Activated B cell treated with CpG ODN at 0.5 μM for 24 hours (primary cell): ENCODE measurements at regions not wholly inside any gene's neighbourhood (a gene's known extent, or its start where the extent isn't known, plus 50 kb on each side); places are given as distances from the start of the nearest gene placed in this dataset.

Source experiments
- ATAC-seq: fragments of 200-7000 bp; cut with Tn5 transposase; one replicate; pipeline ENCODE4 v1.10.0; 2021; ENCODE audit warnings: low read depth, mild to moderate bottlenecking, moderate library complexity
- CTCF ChIA-PET: fragments of 350-600 bp; sonication (Branson Sonifier 250); formaldehyde crosslinking; loops from one replicate; lab custom pipeline; 2021; ENCODE audit warnings: antibody characterized with exemption; lab: Charles Lee
- POLR2A ChIA-PET: fragments of 350-600 bp; sonication (Branson Sonifier 250); formaldehyde crosslinking; loops from one replicate; lab custom pipeline; 2021; ENCODE audit warnings: antibody characterized with exemption; lab: Charles Lee
- DNase-seq: peaks from one replicate; pipeline ENCODE4 v3.0.0; 2022
- H3K27ac Mint-ChIP-seq: one replicate; pipeline ENCODE4 v1.8.0; 2020; ENCODE audit warnings: mixed read lengths
- H3K27me3 Mint-ChIP-seq: one replicate; pipeline ENCODE4 v1.8.0; 2021; ENCODE audit warnings: mixed read lengths
- H3K36me3 Mint-ChIP-seq: one replicate; pipeline ENCODE4 v1.8.0; 2021; ENCODE audit warnings: low read depth, mixed read lengths
- H3K4me1 Mint-ChIP-seq: one replicate; pipeline ENCODE4 v1.8.0; 2021; ENCODE audit warnings: mixed read lengths
- H3K4me3 Mint-ChIP-seq: one replicate; pipeline ENCODE4 v1.8.0; 2020; ENCODE audit warnings: mild to moderate bottlenecking, mixed read lengths
- H3K9me3 Mint-ChIP-seq: one replicate; pipeline ENCODE4 v1.8.0; 2020; ENCODE audit warnings: mixed read lengths
- intact Hi-C: fragments of 100-400 bp; cut with micrococcal nuclease; formaldehyde crosslinking; loops from one replicate; pipeline ENCODE4 v1.15.1; 2024
- TF ChIP-seq, protein P1 (sequence below): fragments of 200-600 bp; IDR thresholded peaks from one replicate; pipeline ENCODE4 v1.8.0; 2022; ENCODE audit warnings: antibody characterized with exemption, mild to moderate bottlenecking

DNA sequence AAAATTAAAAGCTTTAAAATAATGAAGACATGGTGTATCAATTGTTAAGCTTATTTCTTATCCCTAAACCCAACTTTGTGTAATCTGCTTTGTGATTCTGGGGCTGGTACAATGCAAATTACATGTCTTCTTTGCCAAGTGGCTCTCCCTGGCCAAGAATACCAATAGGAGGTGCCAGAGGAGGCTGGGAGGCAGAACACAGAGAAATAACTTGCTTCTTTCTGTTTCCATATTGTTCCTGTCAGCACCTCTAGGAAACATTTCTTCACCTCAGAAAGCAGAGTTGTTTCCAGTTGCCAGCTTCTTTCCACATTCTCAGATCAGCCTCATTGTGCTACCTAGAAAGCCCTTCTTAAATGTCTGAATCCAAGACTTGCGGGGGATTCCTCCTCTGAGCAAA lies 174.4 kb downstream of the MDFIC start:
- no peak overlapping the region for H3K4me3 Mint-ChIP-seq
- H3K4me1 Mint-ChIP-seq = peaks cover 4% of the 10 kb centered on the region
- TF ChIP-seq, protein P1, sequence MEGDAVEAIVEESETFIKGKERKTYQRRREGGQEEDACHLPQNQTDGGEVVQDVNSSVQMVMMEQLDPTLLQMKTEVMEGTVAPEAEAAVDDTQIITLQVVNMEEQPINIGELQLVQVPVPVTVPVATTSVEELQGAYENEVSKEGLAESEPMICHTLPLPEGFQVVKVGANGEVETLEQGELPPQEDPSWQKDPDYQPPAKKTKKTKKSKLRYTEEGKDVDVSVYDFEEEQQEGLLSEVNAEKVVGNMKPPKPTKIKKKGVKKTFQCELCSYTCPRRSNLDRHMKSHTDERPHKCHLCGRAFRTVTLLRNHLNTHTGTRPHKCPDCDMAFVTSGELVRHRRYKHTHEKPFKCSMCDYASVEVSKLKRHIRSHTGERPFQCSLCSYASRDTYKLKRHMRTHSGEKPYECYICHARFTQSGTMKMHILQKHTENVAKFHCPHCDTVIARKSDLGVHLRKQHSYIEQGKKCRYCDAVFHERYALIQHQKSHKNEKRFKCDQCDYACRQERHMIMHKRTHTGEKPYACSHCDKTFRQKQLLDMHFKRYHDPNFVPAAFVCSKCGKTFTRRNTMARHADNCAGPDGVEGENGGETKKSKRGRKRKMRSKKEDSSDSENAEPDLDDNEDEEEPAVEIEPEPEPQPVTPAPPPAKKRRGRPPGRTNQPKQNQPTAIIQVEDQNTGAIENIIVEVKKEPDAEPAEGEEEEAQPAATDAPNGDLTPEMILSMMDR = no peak
- intact Hi-C loops = no loop called here
- ChIA-PET POLR2A (no interaction called here), CTCF (no interaction called here)
- H3K27ac Mint-ChIP-seq = no peak overlapping the region
- no peak for ATAC-seq
- H3K9me3 Mint-ChIP-seq = no peaks in the 10 kb centered on the region
- no peak for DNase-seq
- H3K27me3 Mint-ChIP-seq = no peaks in the 10 kb centered on the region
- no peaks in the 10 kb centered on the region for H3K36me3 Mint-ChIP-seq

DNA sequence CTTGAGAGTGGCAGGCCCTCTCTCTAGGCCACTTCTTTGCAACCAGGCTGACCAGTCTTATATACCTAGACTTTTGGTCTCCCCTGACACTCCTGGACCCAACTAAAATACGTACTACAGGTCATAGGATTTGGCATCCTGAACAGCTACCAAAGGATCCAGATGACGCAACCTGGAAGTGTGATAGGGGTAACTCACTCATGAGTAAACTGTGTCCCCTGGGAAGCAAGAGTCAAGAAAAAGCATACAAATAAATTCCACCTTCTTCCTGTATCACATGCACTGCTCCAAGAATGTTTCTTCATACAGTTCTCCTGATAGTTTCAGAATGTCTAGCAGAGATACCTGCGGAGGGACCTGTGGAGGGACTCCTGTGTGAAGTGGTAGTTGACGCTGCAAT lies 172.3 kb downstream of the MDFIC start:
- ATAC-seq = no peak
- no peaks in the 10 kb centered on the region for H3K36me3 Mint-ChIP-seq
- intact Hi-C loops = no loop called here
- POLR2A ChIA-PET = no interaction called here
- TF ChIP-seq, protein P1 = no peak
- H3K27me3 Mint-ChIP-seq = no peaks in the 10 kb centered on the region
- H3K4me1 Mint-ChIP-seq = peaks cover 4% of the 10 kb centered on the region
- CTCF ChIA-PET = no interaction called here
- no peaks in the 10 kb centered on the region for H3K9me3 Mint-ChIP-seq
- no peak overlapping the region for H3K4me3 Mint-ChIP-seq
- H3K27ac Mint-ChIP-seq = no peak overlapping the region
- DNase-seq = no peak

DNA sequence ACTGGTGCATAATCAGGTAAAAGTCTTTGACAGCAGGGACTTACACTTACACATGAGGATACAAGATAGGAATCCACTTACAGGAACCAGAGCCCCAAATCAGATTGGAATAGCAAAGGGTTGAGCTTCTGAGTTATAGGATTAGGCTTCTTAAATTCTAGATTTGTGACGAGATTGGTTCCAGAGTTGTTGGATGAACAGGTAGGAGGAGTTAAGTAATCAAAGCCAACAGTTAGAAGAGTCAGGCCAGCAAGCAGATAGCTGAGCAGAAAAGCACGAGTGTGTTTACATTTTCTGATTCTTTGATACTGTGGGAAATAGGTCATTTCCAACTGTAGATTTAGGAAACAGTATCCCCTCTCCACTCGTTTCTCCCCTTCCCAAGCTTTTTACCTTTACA lies 167.0 kb downstream of the MDFIC start:
- Mint-ChIP-seq H3K36me3 (no peaks in the 10 kb centered on the region), H3K27ac (no peak overlapping the region), H3K27me3 (no peaks in the 10 kb centered on the region), H3K4me1 (no peaks in the 10 kb centered on the region), H3K4me3 (no peak overlapping the region), H3K9me3 (no peaks in the 10 kb centered on the region)
- ChIA-PET CTCF (no interaction called here), POLR2A (no interaction called here)
- DNase-seq (no peak), ATAC-seq (no peak)
- intact Hi-C loops = no loop called here
- TF ChIP-seq, protein P1 = no peak

DNA sequence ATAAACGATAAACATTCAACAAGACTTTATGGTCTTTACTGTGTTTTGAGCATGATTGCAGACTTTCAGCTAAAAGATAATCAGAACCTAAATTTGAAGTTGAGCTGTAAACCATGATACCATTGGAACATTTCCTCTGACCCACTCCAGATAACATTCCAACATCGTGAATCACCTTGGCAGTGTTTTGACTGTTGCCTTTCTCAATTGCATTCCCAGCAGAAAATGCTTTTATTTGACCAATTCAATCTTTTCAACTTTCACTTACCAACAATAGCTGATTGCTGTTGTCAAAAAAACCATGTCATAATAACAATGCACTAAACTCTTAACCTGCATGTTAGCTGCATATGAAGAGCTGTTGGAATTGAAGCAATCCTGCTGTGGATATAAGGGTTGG lies 165.5 kb downstream of the MDFIC start:
- Mint-ChIP-seq H3K4me3 (no peak overlapping the region), H3K27ac (no peak overlapping the region), H3K36me3 (no peaks in the 10 kb centered on the region), H3K27me3 (no peaks in the 10 kb centered on the region), H3K9me3 (no peaks in the 10 kb centered on the region), H3K4me1 (no peaks in the 10 kb centered on the region)
- intact Hi-C loops = no loop called here
- ChIA-PET CTCF (no interaction called here), POLR2A (no interaction called here)
- DNase-seq (no peak), ATAC-seq (no peak)
- TF ChIP-seq, protein P1 = no peak

DNA sequence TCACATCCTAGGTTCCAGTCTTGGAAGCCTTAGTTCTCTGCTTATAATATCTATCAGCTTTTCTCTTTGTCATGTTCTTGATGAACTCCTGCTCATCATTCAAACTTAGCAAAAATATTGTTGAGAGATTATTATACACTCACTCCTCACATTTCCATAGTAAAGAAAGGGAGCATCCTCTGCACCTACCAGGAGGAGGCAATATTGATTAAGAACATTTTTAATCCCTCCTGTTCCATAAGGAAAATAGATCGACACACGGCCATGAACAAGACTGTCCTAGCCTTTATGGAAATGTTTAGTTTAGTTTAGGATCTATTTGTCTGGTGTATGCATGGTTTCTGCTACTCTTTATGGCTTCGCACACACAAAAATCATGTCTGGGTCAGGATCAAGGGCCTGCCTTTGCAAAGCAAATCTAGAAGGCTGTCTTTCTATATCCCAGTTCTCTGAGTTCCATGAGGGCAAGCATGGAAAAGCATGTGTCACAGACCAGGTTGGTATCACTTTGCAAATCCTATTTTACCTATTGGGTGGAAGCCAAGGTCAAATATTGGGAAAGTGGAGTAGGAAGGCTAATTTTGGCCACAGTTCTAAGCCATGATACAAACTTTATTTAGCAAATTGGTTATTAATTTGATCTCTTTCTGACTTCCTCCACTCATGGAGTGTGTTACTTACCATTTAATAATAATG lies 164.4 kb downstream of the MDFIC start:
- H3K4me3 Mint-ChIP-seq = no peak overlapping the region
- no peaks in the 10 kb centered on the region for H3K36me3 Mint-ChIP-seq
- POLR2A ChIA-PET = no interaction called here
- TF ChIP-seq, protein P1 = no peak
- DNase-seq (no peak), ATAC-seq (no peak)
- no peaks in the 10 kb centered on the region for H3K4me1 Mint-ChIP-seq
- no peaks in the 10 kb centered on the region for H3K9me3 Mint-ChIP-seq
- CTCF ChIA-PET = no interaction called here
- intact Hi-C loops = no loop called here
- H3K27me3 Mint-ChIP-seq = no peaks in the 10 kb centered on the region
- H3K27ac Mint-ChIP-seq = no peak overlapping the region
